ENCODE measurements at regions not wholly inside any gene's neighbourhood (a gene's known extent, or its start where the extent isn't known, plus 50 kb on each side); places are given as distances from the start of the nearest gene placed in this dataset.

GRCh38 chr9:13556656-13557055 is 277.2 kb upstream of the MPDZ start:
- TF ChIP-seq EP300 (IDR thresholded peaks at IDR 0.05; ENCODE audit: borderline replicate concordance) (no peak), TCF12 (IDR thresholded peaks at IDR 0.05; ENCODE audit: low read depth) (no peak), REST (IDR thresholded peaks at IDR 0.05; ENCODE audit: low read depth) (no peak), YY1 (IDR thresholded peaks at IDR 0.05; ENCODE audit: low read depth) (no peak), MAX (IDR thresholded peaks at IDR 0.05) (no peak), USF1 (IDR thresholded peaks at IDR 0.05) (no peak), CREB1 (IDR thresholded peaks at IDR 0.05; ENCODE audit: low read depth) (no peak), CEBPB (IDR thresholded peaks at IDR 0.05) (no peak)
